IMR-90 (cell line): ENCODE measurements at regions not wholly inside any gene's neighbourhood (a gene's known extent, or its start where the extent isn't known, plus 50 kb on each side); places are given as distances from the start of the nearest gene placed in this dataset.

ENCODE experiments used
- BHLHE40 ChIP-seq: fragments of 150-350 bp; IDR thresholded peaks from 2 replicates; pipeline ENCODE4 v1.6.1; 2016; ENCODE audit warnings: mild to moderate bottlenecking, low read depth, low read length
- CEBPB ChIP-seq: IDR thresholded peaks from 2 replicates; pipeline ENCODE4 v1.6.1; 2012; ENCODE audit warnings: low read depth, low read length, improper control_type of control experiment
- CHD1 ChIP-seq: IDR thresholded peaks from 2 replicates; pipeline ENCODE4 v1.6.1; 2012; ENCODE audit warnings: low read depth, low read length, improper control_type of control experiment
- FOS ChIP-seq: fragments of 150-350 bp; IDR thresholded peaks from 2 replicates; pipeline ENCODE4 v1.6.1; 2016; ENCODE audit warnings: low read depth, low read length
- MAFK ChIP-seq: IDR thresholded peaks from 2 replicates; pipeline ENCODE4 v1.6.1; 2012; ENCODE audit warnings: low read depth, low read length, improper control_type of control experiment
- MXI1 ChIP-seq: IDR thresholded peaks from 2 replicates; pipeline ENCODE4 v1.6.1; 2012; ENCODE audit warnings: low read depth, mild to moderate bottlenecking, low read length, moderate library complexity, borderline replicate concordance
- POLR2A ChIP-seq: IDR thresholded peaks from 2 replicates; pipeline ENCODE4 v1.6.1; 2012; ENCODE audit warnings: mild to moderate bottlenecking, low read depth, low read length
- RAD21 ChIP-seq: IDR thresholded peaks from 2 replicates; pipeline ENCODE4 v1.6.1; 2012; ENCODE audit warnings: low read length, improper control_type of control experiment
- RFX5 ChIP-seq: IDR thresholded peaks from 2 replicates; pipeline ENCODE4 v1.8.0; 2012; ENCODE audit warnings: low read depth, mild to moderate bottlenecking, low read length, moderate library complexity
- SMC3 ChIP-seq: fragments of 150-350 bp; IDR thresholded peaks from 2 replicates; pipeline ENCODE4 v1.6.1; 2016; ENCODE audit warnings: low read depth, mild to moderate bottlenecking, antibody characterized with exemption, low read length, moderate library complexity
- TF ChIP-seq, protein P1 (sequence below): conservative IDR thresholded peaks from 2 replicates; pipeline ENCODE4 v1.5.1; 2012; ENCODE audit warnings: mild to moderate bottlenecking, low read depth, low read length, improper control_type of control experiment
- TF ChIP-seq, protein P2 (sequence below): fragments of 150-350 bp; IDR thresholded peaks from 2 replicates; pipeline ENCODE4 v1.6.1; 2017; ENCODE audit warnings: mild to moderate bottlenecking, antibody characterized with exemption, low read length, low read depth
- TF ChIP-seq, protein P3 (sequence below): fragments of 150-350 bp; IDR thresholded peaks from 2 replicates; pipeline ENCODE4 v1.6.1; 2016; ENCODE audit warnings: low read depth, mild to moderate bottlenecking, low read length, moderate library complexity, borderline replicate concordance

DNA sequence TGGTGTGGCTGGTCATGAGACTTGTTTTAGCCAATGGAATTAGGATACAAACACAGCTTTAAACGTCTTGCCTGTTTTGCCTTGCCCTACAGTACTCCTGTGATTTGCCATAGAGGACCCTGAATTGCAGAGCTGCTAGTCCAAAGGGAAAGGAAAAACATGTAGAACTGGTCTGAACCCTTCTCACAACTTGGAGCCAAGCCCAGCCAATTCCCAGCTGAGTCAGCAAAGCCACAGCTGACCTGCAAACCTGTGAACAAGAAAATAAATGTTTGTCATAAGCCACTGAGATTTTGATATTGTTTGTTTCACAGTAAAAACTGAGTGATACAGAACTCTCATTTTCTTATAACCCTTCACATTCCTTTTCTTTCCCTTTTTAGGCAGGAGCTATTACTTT, 360.5 kb upstream of the API5 start:
- TF ChIP-seq, protein P1, sequence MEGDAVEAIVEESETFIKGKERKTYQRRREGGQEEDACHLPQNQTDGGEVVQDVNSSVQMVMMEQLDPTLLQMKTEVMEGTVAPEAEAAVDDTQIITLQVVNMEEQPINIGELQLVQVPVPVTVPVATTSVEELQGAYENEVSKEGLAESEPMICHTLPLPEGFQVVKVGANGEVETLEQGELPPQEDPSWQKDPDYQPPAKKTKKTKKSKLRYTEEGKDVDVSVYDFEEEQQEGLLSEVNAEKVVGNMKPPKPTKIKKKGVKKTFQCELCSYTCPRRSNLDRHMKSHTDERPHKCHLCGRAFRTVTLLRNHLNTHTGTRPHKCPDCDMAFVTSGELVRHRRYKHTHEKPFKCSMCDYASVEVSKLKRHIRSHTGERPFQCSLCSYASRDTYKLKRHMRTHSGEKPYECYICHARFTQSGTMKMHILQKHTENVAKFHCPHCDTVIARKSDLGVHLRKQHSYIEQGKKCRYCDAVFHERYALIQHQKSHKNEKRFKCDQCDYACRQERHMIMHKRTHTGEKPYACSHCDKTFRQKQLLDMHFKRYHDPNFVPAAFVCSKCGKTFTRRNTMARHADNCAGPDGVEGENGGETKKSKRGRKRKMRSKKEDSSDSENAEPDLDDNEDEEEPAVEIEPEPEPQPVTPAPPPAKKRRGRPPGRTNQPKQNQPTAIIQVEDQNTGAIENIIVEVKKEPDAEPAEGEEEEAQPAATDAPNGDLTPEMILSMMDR = no peak
- TF ChIP-seq, protein P2, sequence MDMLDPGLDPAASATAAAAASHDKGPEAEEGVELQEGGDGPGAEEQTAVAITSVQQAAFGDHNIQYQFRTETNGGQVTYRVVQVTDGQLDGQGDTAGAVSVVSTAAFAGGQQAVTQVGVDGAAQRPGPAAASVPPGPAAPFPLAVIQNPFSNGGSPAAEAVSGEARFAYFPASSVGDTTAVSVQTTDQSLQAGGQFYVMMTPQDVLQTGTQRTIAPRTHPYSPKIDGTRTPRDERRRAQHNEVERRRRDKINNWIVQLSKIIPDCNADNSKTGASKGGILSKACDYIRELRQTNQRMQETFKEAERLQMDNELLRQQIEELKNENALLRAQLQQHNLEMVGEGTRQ = no peak
- TF ChIP-seq RFX5 = no peak
- no peak for TF ChIP-seq POLR2A
- no peak for TF ChIP-seq SMC3
- TF ChIP-seq CEBPB = no peak
- TF ChIP-seq, protein P3, sequence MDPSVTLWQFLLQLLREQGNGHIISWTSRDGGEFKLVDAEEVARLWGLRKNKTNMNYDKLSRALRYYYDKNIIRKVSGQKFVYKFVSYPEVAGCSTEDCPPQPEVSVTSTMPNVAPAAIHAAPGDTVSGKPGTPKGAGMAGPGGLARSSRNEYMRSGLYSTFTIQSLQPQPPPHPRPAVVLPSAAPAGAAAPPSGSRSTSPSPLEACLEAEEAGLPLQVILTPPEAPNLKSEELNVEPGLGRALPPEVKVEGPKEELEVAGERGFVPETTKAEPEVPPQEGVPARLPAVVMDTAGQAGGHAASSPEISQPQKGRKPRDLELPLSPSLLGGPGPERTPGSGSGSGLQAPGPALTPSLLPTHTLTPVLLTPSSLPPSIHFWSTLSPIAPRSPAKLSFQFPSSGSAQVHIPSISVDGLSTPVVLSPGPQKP = no peak
- no peak for TF ChIP-seq BHLHE40
- no peak for TF ChIP-seq CHD1
- TF ChIP-seq FOS = no peak
- TF ChIP-seq RAD21 = no peak
- TF ChIP-seq MXI1 = no peak
- TF ChIP-seq MAFK = no peak
